Panc1 (cell line): ENCODE measurements at regions not wholly inside any gene's neighbourhood (a gene's known extent, or its start where the extent isn't known, plus 50 kb on each side); places are given as distances from the start of the nearest gene placed in this dataset.
"Not testable (repeated sequence)": the region's sequence is repeated elsewhere in the genome, so short reads cannot be mapped to it uniquely, and the experiment has no call there.

Experiments
- CTCF ChIP-seq: fragments of 450-650 bp; IDR thresholded peaks from 2 replicates; pipeline ENCODE4 v1.5.1; 2017; ENCODE audit warnings: mild to moderate bottlenecking
- POLR2AphosphoS5 ChIP-seq: IDR thresholded peaks from 2 replicates; pipeline ENCODE4 v1.6.1; 2012; ENCODE audit warnings: mild to moderate bottlenecking, low read depth, low read length, moderate library complexity
- SIN3A ChIP-seq: IDR thresholded peaks from 2 replicates; pipeline ENCODE4 v1.6.1; 2012; ENCODE audit warnings: low read depth, mild to moderate bottlenecking, low read length, moderate library complexity, borderline replicate concordance; ENCODE audit not compliant: insufficient read depth
- TCF7L2 ChIP-seq: IDR thresholded peaks from 2 replicates; pipeline ENCODE4 v1.6.1; 2011; ENCODE audit warnings: mild to moderate bottlenecking, low read depth, low read length, inconsistent platforms
- TF ChIP-seq, protein P1 (sequence below), 2 experiments: IDR thresholded peaks; 2 replicates each; pipeline ENCODE4 v1.6.1; 2011 to 2012; ENCODE audit warnings: low read depth in 2 of 2, control low read depth in 1 of 2, low read length in 1 of 2, mild to moderate bottlenecking in 1 of 2, moderate library complexity in 1 of 2; ENCODE audit not compliant: insufficient read depth in 1 of 2

DNA sequence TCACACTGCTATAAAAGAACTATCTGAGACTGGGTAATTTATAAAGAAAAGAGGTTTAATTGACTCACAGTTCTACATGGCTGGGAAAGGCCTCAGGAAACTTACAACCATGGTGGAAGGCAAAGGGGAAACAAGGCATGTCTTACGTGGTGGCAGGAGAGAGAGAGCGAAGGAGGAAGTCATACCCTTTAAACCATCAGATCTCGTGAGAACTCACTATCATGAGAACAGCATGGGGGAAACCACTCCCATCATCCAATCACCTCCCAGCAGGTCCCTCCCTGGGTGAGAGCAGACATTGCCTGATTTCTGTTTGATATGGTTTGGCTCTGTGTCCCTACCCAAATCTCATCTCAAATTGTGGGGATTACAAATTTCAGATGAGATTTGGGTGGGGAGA, 86.9 kb upstream of the CTDP1 start:
- not testable (repeated sequence) for TF ChIP-seq CTCF, POLR2AphosphoS5, SIN3A, TCF7L2
- TF ChIP-seq, protein P1, sequence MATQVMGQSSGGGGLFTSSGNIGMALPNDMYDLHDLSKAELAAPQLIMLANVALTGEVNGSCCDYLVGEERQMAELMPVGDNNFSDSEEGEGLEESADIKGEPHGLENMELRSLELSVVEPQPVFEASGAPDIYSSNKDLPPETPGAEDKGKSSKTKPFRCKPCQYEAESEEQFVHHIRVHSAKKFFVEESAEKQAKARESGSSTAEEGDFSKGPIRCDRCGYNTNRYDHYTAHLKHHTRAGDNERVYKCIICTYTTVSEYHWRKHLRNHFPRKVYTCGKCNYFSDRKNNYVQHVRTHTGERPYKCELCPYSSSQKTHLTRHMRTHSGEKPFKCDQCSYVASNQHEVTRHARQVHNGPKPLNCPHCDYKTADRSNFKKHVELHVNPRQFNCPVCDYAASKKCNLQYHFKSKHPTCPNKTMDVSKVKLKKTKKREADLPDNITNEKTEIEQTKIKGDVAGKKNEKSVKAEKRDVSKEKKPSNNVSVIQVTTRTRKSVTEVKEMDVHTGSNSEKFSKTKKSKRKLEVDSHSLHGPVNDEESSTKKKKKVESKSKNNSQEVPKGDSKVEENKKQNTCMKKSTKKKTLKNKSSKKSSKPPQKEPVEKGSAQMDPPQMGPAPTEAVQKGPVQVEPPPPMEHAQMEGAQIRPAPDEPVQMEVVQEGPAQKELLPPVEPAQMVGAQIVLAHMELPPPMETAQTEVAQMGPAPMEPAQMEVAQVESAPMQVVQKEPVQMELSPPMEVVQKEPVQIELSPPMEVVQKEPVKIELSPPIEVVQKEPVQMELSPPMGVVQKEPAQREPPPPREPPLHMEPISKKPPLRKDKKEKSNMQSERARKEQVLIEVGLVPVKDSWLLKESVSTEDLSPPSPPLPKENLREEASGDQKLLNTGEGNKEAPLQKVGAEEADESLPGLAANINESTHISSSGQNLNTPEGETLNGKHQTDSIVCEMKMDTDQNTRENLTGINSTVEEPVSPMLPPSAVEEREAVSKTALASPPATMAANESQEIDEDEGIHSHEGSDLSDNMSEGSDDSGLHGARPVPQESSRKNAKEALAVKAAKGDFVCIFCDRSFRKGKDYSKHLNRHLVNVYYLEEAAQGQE (IDR thresholded peaks at IDR 0.05; ENCODE audit: insufficient read depth in 1 of 2, low read depth in 2 of 2, low read length in 1 of 2) = not testable (repeated sequence)
